Kasumi-1 (cell line): ENCODE measurements at regions not wholly inside any gene's neighbourhood (a gene's known extent, or its start where the extent isn't known, plus 50 kb on each side); places are given as distances from the start of the nearest gene placed in this dataset.

Experiments used
- DNase-seq, 2 experiments: peaks; one replicate each; lab custom pipeline; 2025; lab: John Stamatoyannopoulos, UW

DNA sequence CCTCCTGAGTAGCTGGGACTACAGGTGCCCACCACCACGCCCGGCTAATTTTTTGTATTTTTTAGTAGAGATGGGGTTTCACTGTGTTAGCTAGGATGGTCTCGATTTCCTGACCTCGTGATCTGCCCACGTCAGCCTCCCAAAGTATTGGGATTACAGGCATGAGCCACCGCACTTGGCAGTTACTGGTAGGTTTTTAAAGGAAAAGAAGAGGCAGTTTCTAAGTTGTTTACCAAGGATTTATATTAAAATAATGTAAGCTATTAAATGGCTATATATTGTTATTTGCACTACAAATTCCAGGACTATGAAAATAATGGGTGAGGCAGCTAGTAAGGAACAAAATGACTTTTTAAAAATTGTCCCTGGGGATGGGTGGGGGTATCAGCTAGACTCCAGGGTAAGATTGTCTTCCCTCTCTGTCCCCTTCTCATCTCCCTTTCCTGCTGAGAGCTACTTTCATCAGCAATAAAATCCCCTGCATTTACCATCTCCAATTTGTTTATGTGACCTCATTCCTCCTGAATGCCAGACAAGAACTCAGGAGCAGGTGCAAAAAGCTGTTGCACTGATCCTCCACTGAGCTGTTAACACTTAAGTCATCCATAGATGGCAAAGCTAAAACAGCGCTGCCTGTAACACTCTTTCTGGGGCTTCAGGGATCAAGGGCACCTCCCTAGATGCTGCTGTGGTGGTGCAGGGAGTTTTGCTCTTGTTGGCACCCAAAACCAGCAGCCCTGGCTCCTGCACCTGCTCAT is 165.2 kb downstream of the ZPLD1 start:
- DNase-seq = no peak

GRCh38 chr3:102605153-102605552 is 170.3 kb downstream of the ZPLD1 start:
- DNase-seq = no peak

GRCh38 chr3:102608875-102609274 is 174.1 kb downstream of the ZPLD1 start:
- no peak for DNase-seq

GRCh38 chr3:102614021-102614569 is 179.3 kb downstream of the ZPLD1 start:
- DNase-seq = no peak

DNA sequence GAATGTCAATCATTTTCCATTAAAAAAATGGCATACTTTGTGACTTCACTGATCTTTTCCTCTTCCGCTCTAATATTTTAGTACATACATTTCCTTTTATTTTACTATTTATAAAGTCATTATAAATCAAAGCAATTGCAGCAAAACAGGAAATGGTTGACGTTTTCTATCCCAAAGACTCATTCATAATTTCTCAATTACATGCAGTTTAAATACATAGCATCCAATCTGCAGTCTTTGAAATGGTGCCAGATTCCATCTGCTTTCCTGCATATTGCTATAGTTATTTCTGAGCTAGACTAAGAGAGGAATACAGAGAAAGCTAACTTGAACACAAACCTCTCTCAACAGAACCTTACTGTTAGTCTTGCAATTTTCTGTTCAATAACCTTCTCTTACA is 179.8 kb downstream of the ZPLD1 start:
- no peak for DNase-seq

DNA sequence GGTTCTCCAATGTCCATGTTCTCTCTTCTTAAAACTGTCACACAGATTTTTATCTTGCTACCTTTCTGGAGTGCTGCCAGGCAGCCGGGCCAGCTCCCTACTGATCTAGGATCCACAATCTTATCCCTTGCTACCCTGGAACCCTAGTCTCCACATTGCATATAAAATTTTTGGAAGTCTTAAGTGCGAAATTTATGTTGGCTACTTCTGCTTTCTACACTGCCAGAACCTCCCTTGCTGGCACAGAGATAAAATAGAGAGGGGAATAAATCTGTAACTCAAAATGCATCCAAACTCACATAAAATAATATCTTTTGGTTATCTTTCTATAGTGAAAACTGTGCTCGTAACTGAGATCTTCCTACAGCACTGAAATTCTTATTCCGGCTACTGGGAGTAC is 182.6 kb downstream of the ZPLD1 start:
- DNase-seq = no peak

- peak; percentile 9 to 26 for DNase-seq
Measured at GRCh38 chr3:102619361-102619760, 184.5 kb downstream of the ZPLD1 start.

- DNase-seq = no peak
Measured at GRCh38 chr3:102629943-102630342, 195.1 kb downstream of the ZPLD1 start.

DNA sequence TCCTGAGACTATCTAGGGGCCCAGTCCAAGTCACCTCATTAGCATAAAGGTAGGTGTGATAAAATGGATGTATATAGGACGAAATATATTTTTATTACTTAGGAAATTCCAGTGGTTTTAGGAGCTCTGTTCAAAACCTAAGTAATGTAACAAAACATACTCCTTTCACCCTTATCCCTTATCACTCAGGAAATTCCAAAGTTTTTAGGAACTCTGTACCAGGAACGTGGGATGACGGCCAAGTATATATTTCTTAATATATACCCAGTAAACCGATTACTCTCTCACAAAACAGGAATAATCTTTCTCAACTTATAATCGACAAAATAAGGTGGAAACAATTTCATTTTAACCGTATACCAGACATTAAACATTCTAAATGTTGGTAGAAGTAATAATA is 195.7 kb downstream of the ZPLD1 start:
- no peak for DNase-seq

GRCh38 chr3:102643546-102643945 is 208.7 kb downstream of the ZPLD1 start:
- no peak for DNase-seq

DNA sequence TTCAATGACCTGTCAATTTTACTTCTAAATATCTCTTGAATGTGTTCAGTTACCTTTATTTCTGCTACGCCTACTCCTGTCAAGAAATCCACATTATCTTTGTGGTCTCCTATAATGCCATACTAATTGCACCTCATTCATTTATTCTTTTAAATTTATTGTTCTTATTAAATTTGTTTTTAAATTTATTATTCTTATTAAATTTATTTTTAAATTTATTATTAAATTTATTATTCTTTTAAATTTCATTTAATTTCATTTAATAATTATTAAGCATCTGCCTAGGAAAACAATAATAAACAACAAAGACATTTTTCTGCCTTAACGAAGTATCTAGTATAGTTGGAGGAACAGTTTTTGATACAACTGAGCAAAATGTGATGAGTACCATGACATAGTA is 211.7 kb downstream of the ZPLD1 start:
- no peak for DNase-seq

DNA sequence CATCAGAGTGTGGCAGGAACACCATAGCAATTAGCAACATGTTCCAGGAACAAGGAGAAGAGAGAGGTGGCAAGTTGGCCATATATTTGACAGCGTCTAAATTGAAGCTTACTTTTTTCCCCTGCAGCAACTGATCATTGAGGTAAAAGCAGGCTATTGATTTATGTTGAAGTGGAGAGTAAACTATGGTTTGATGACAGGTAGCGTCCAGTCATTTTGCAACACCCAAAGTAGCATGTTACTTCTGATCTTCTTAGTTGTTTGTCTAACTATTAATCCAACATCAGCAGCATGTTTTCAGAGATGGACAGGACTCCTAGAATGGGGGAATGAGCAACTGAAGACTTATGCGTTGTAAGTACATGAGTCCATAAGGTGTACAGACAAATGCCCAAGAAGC is 225.8 kb downstream of the ZPLD1 start:
- no peak for DNase-seq

DNA sequence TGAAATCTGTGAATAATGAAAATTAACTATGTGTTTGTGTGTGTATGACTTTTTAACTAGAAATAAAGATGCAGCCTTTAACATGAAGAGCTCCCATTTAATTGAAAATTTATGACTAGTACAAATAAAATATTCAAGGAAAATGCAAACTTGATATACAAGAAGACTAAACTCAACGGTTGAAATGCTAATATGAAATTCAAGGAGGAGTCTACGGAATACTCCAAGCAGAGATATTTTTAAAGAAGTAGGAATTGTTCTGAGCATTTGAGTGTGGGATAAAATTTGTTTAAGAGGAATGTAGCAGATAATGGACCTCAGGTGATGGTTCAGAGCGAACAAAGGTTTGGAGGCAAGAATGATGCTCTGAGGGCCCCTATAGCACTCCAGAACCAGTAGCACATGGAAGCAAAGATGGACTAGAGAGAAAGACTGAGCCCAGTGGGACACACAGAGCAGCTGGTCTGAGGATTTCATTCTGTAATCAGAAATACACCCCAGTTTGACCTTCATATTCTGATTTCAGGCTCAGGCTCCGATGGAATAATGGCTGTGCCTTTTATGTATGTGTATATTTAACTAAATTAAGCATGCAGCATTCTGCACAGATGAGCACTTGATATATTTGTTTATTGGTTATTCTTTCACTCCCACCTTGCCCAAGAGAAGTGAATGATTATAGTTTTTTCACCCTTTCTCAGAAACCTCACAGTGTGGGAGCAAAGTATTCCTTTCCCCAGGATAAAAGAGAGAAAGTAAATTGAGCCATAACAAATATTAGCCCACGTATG is 227.1 kb downstream of the ZPLD1 start:
- DNase-seq = no peak

DNA sequence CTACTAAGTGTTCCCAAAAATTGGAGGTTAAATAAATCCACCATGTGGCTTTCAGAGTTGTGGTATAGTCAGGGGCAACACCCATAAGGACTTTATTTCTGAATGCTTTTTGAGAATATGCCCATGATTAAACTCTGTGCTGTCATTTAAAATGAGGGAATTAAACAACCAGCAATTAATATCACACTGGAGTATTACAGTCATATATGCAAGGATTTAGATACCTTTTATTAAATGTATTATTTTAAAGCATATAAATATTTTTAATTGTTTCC is 227.6 kb downstream of the ZPLD1 start:
- no peak for DNase-seq

DNA sequence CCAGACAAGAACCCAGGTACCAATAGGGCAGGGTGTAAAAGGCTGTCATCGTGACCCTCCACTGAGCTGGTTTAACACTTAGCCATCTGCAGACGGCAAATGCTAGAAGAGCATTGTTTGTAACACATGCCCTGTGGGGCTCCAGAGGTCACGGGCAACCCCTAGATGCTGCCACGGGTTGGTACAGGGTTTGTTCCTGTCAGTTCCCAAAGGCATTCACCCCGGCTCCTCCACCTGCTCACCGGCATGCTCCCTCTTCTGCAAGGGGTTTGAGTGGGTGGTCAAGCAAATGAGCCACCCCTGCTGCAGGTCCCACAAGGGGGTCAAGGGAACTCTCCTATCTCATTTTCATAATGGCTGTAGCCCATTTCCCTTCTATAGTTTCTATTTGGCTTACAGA is 229.3 kb downstream of the ZPLD1 start:
- DNase-seq = no peak

DNA sequence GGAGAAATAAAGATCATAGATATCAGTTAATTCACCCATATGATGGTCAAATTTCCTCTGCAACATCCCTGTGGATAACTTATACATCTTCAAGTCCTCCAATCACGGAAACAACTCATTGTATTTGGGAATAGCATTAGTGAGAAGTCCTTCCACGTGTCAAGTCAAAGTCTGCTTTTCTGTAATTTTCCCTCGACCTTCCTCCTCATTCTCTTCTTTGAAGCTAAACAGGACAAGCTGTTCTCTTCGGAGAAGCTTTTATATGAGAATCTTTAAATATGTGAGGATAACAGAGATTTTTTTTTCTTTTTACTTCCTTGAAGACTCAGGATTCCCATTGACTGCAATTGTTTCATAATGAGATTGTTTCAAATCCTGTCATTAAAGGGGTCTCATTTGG is 230.4 kb downstream of the ZPLD1 start:
- no peak for DNase-seq

GRCh38 chr3:102668247-102668646 is 233.4 kb downstream of the ZPLD1 start:
- no peak for DNase-seq

GRCh38 chr3:102670986-102671385 is 236.2 kb downstream of the ZPLD1 start:
- no peak for DNase-seq

- DNase-seq = no peak
Measured at GRCh38 chr3:102672305-102672704, 237.5 kb downstream of the ZPLD1 start.

DNA sequence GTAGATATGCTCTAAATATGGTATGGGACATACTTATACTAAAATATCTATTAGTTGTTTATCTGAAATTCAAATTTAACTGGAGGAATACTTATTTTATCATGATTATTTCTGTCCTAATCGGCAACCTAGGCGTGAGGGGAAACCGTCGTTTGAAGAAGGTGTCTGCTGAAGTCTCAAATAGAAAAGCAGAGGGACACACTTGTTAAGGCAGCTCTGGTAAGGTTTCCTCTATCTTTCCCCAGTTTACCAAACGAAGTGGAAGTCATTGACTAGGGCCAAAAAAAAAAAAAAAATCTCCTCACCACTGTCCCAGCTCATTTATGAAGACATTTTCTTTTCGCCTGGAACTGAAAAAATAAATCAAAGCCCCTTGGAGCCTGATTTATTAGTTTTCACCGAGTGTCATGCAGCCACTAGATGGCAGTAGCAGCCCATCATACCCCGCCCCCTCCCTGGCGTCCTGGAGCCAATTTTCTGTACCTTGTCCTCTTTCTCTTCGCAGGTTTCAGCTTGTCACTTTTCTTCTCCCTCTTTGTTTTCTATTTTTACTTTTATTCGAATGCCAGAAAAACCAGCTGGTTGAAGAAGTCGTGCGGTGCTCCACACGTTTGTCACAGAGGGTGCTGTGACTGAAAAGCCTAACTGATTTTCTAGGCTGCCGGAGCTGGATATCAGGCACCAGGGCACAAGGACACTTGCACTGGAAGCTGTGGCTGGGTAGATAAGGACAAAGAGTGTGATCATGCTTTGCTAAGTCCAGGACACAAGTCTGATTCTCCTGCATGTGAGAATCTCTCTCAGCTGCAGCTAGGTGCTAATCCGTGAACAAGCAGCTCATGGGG is 238.7 kb downstream of the ZPLD1 start:
- peak; percentile 50 to 63 for DNase-seq

DNA sequence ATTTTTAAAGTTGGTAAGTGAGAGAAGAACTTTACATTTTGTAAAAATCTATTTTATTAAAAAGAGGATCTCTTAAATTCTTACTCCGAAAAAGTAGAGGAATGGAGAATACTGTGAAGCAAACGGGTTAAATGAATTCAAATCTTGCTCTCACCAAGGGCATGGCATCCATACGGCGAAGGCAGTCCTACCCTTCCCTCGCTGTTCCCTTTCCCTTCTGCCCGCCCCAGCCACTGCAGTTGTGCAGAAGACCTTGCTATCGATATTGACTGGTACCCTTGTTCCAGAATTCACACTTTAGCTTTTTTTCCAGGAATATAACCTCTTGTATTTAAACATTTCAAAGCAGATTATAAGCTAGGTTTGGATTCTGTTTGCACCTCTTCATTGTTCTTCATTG is 239.5 kb downstream of the ZPLD1 start:
- no peak for DNase-seq

DNA sequence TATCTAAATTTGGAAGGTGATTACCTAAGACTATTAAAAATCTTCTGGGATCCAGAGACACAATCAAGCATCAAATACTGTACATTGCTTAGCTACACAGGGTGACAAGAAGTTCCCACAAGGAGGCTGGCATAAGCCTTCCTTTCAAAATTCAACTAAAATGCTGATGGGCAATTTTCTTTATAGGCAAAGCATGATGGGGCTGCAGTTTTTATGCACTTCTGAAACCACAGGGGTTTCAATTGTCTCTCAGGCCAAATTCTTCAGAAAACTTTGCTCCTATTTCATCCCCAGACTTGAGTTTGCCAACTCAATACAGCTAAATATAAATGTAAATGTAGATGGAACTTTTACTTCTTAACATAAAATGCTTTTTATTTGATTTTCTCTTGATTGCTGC is 241.6 kb downstream of the ZPLD1 start:
- DNase-seq = no peak

GRCh38 chr3:102682741-102683140 is 247.9 kb downstream of the ZPLD1 start:
- no peak for DNase-seq
